Panc1 (cell line): ENCODE measurements at regions not wholly inside any gene's neighbourhood (a gene's known extent, or its start where the extent isn't known, plus 50 kb on each side); places are given as distances from the start of the nearest gene placed in this dataset.

Experiments used
- ATAC-seq: fragments of 200-7000 bp; cut with Tn5 transposase; 2 replicates; pipeline ENCODE4 v1.9.1; 2020; ENCODE audit warnings: mild to moderate bottlenecking, moderate library complexity
- BruUV-seq: library from RNA; stranded (reverse); fragments of 400-500 nt; replicated peaks from 2 replicates; lab custom pipeline; 2021; lab: Mats Ljungman, UMichigan
- CTCF ChIA-PET: fragments of 300-600 bp; sonication (Branson Sonifier 250); formaldehyde crosslinking; loops from one replicate; lab custom pipeline; 2022; ENCODE audit warnings: antibody characterized with exemption; lab: Charles Lee
- POLR2A ChIA-PET: fragments of 300-600 bp; sonication (Branson Sonifier 250); formaldehyde crosslinking; loops from one replicate; lab custom pipeline; 2022; ENCODE audit warnings: antibody characterized with exemption; lab: Charles Lee
- DNase-seq: peaks from one replicate; pipeline ENCODE4 v3.0.0-alpha.2; 2010; ENCODE audit warnings: low read depth, low spot score
- H3K27ac ChIP-seq: 2 replicates; pipeline ENCODE4 v1.5.1; 2011; ENCODE audit warnings: mild to moderate bottlenecking, low read length, inconsistent platforms
- H3K27me3 ChIP-seq: fragments of 200-500 bp; sonication (Bioruptor generic); 2 replicates; pipeline ENCODE4 v1.6.0; 2014; ENCODE audit warnings: low read length, inconsistent platforms; ENCODE audit not compliant: control insufficient read depth, insufficient read depth
- H3K36me3 ChIP-seq: fragments of 200-500 bp; sonication (Bioruptor generic); 2 replicates; pipeline ENCODE4 v1.5.1; 2014; ENCODE audit warnings: inconsistent platforms, mild to moderate bottlenecking, low read length, moderate library complexity; ENCODE audit not compliant: control insufficient read depth, insufficient read depth
- H3K4me1 ChIP-seq: 2 replicates; pipeline ENCODE4 v1.5.1; 2011; ENCODE audit warnings: inconsistent platforms, mild to moderate bottlenecking, low read length, moderate library complexity; ENCODE audit not compliant: control insufficient read depth, insufficient read depth
- H3K4me3 ChIP-seq, 2 experiments: 2 replicates each; pipeline ENCODE4 v1.5.1; 2011 to 2012; ENCODE audit warnings: low read depth in 2 of 2, low read length in 2 of 2, mild to moderate bottlenecking in 2 of 2, inconsistent platforms in 1 of 2, moderate library complexity in 1 of 2
- H3K9me3 ChIP-seq: fragments of 200-500 bp; sonication (Bioruptor generic); 2 replicates; pipeline ENCODE4 v1.5.1; 2014; ENCODE audit warnings: low read depth, mild to moderate bottlenecking, inconsistent platforms, low read length, moderate library complexity; ENCODE audit not compliant: control insufficient read depth, insufficient read depth
- POLR2AphosphoS5 ChIP-seq: IDR thresholded peaks from 2 replicates; pipeline ENCODE4 v1.6.1; 2012; ENCODE audit warnings: mild to moderate bottlenecking, low read depth, low read length, moderate library complexity
- REST ChIP-seq, 2 experiments: IDR thresholded peaks; 2 replicates each; pipeline ENCODE4 v1.6.1; 2011 to 2012; ENCODE audit warnings: low read depth in 2 of 2, control low read depth in 1 of 2, low read length in 1 of 2, mild to moderate bottlenecking in 1 of 2, moderate library complexity in 1 of 2; ENCODE audit not compliant: insufficient read depth in 1 of 2
- SIN3A ChIP-seq: IDR thresholded peaks from 2 replicates; pipeline ENCODE4 v1.6.1; 2012; ENCODE audit warnings: low read depth, mild to moderate bottlenecking, low read length, moderate library complexity, borderline replicate concordance; ENCODE audit not compliant: insufficient read depth
- TCF7L2 ChIP-seq: IDR thresholded peaks from 2 replicates; pipeline ENCODE4 v1.6.1; 2011; ENCODE audit warnings: mild to moderate bottlenecking, low read depth, low read length, inconsistent platforms
- in situ Hi-C: cut with HindIII; loops from 2 replicates; pipeline ENCODE4 v1.10.0; 2016; ENCODE audit warnings: low sequenced_read_pairs, low pct_unique_long_range_greater_than_20kb
- intact Hi-C: fragments of 100-400 bp; cut with micrococcal nuclease; formaldehyde crosslinking; loops from one replicate; pipeline ENCODE4 v1.10.0; 2022; ENCODE audit not compliant: unreplicated experiment
- TF ChIP-seq, protein P1 (sequence below): fragments of 450-650 bp; IDR thresholded peaks from 2 replicates; pipeline ENCODE4 v1.5.1; 2017; ENCODE audit warnings: mild to moderate bottlenecking

GRCh38 chr21:43262427-43262826, 93.6 kb downstream of the CRYAA start:
- Histone ChIP-seq H3K9me3 (no peaks in the 10 kb centered on the region), H3K4me3 (no peak overlapping the region), H3K36me3 (no peaks in the 10 kb centered on the region), H3K27ac (no peak overlapping the region), H3K27me3 (no peaks in the 10 kb centered on the region), H3K4me1 (no peaks in the 10 kb centered on the region)
- no TSS peak for BruUV-seq
- in situ Hi-C loops (no loop called here), intact Hi-C loops (no loop called here)
- no peak for DNase-seq
- TF ChIP-seq TCF7L2 (no peak), SIN3A (no peak), POLR2AphosphoS5 (no peak), REST (IDR thresholded peaks at IDR 0.05; ENCODE audit: insufficient read depth in 1 of 2, low read depth in 2 of 2, low read length in 1 of 2) (no peak)
- TF ChIP-seq, protein P1, sequence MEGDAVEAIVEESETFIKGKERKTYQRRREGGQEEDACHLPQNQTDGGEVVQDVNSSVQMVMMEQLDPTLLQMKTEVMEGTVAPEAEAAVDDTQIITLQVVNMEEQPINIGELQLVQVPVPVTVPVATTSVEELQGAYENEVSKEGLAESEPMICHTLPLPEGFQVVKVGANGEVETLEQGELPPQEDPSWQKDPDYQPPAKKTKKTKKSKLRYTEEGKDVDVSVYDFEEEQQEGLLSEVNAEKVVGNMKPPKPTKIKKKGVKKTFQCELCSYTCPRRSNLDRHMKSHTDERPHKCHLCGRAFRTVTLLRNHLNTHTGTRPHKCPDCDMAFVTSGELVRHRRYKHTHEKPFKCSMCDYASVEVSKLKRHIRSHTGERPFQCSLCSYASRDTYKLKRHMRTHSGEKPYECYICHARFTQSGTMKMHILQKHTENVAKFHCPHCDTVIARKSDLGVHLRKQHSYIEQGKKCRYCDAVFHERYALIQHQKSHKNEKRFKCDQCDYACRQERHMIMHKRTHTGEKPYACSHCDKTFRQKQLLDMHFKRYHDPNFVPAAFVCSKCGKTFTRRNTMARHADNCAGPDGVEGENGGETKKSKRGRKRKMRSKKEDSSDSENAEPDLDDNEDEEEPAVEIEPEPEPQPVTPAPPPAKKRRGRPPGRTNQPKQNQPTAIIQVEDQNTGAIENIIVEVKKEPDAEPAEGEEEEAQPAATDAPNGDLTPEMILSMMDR: no peak
- ChIA-PET POLR2A (no interaction called here), CTCF (interaction anchor here (0.6 kb wide), 1 partner anchor 276 kb away, joined by 3 read pairs; no protein-coding TSS in a partner anchor)
- ATAC-seq: no peak
